ENCODE measurements at regions not wholly inside any gene's neighbourhood (a gene's known extent, or its start where the extent isn't known, plus 50 kb on each side); places are given as distances from the start of the nearest gene placed in this dataset.

DNA sequence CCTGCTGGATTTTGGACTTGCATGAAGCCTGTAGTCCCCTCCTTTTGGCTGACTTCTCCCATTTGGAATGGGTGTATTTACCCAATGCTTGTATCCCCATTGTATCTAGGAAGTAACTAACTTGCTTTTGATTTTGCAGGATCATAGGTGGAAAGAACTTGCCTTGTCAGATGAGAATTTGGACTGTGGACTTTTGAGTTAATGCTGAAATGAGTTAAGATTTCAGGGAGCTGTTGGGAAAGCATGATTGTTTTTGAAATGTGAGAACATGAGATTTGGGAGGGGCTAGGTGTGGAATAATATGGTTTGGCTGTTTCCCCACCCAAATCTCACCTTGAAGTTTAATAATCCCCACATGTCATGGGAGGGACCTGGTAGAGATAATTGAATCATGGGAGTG, 189.6 kb upstream of the CDKN2B start:
- TF ChIP-seq, protein P1, sequence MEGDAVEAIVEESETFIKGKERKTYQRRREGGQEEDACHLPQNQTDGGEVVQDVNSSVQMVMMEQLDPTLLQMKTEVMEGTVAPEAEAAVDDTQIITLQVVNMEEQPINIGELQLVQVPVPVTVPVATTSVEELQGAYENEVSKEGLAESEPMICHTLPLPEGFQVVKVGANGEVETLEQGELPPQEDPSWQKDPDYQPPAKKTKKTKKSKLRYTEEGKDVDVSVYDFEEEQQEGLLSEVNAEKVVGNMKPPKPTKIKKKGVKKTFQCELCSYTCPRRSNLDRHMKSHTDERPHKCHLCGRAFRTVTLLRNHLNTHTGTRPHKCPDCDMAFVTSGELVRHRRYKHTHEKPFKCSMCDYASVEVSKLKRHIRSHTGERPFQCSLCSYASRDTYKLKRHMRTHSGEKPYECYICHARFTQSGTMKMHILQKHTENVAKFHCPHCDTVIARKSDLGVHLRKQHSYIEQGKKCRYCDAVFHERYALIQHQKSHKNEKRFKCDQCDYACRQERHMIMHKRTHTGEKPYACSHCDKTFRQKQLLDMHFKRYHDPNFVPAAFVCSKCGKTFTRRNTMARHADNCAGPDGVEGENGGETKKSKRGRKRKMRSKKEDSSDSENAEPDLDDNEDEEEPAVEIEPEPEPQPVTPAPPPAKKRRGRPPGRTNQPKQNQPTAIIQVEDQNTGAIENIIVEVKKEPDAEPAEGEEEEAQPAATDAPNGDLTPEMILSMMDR (IDR thresholded peaks at IDR 0.05), result no peak
- ATAC-seq (ENCODE audit: low FRiP score), result no peak

GRCh38 chr9:22201256-22201655, 192.2 kb upstream of the CDKN2B start:
- no peak for ATAC-seq (ENCODE audit: low FRiP score)
- DNase-seq (ENCODE audit: low spot score), result no peak
- TF ChIP-seq, protein P1 (IDR thresholded peaks at IDR 0.05), result no peak

More for the DNA sequence above, 189.6 kb upstream of the CDKN2B start:
- DNase-seq (ENCODE audit: low spot score), result no peak

DNA sequence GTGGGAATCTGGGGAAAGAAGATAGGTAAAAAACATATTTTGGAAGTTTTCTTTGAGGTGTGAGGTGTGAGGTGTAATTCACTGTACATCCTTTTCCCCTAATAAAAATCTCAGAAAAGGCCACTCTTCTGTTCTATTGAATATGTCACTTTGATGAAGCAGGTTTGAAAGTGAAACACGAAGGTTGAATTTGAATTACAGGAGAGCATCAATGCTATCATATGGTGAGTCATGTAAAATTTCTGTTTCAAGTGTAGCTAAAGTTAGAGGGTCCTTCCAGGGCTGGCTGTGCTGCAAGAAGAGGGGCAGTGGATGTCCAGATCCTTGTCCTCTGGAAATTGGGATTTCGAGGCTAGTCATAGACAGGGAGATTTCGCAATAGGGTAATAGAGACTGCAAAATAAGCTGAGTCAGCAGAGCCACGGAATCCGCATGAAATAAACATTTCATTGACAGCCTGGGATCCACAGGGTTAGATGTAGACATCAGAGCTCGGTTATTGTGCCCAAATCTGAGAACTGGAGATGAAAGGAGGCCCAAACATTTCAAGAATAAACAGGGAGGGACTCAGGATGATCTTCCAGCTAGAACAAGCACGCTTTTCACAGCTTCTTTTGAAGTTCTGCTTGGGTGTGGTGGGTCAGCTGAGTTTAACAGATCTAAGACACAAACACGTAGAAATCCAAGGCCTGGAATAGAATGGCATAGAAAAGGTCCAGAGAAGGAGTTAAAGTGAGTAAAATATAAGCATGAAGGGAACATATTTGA, 194.4 kb upstream of the CDKN2B start:
- ATAC-seq (ENCODE audit: low FRiP score) (no peak), DNase-seq (ENCODE audit: low spot score) (no peak)
- TF ChIP-seq, protein P1 (IDR thresholded peaks at IDR 0.05), result no peak

GRCh38 chr9:22204240-22204639, 195.1 kb upstream of the CDKN2B start:
- ATAC-seq (ENCODE audit: low FRiP score) (no peak), DNase-seq (ENCODE audit: low spot score) (no peak)
- TF ChIP-seq, protein P1 (IDR thresholded peaks at IDR 0.05), result no peak

DNA sequence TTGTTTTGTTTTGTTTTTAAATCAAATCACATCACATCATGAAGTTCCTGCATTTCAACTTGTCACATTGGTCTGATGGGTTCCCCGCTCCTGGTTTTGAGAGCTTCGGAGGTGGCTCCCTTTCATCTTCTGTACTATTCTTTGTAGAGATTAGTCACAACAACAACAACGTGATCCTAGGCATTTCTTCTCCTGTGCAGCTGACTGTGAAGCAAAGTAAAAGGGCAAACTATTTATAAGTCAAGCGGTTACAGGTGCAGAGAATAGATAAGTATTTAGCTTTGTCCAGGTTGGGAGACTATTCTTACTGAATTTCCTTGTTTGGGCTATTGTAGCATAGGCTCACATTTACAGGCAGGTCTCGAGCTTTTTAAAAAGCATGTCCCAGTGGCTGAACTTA, 197.7 kb upstream of the CDKN2B start:
- DNase-seq (ENCODE audit: low spot score), result no peak
- TF ChIP-seq, protein P1 (IDR thresholded peaks at IDR 0.05), result no peak
- ATAC-seq (ENCODE audit: low FRiP score), result no peak

GRCh38 chr9:22208846-22209585, 199.9 kb upstream of the CDKN2B start:
- TF ChIP-seq, protein P1 (IDR thresholded peaks at IDR 0.05), result no peak
- ATAC-seq (ENCODE audit: low FRiP score), result no peak
- DNase-seq (ENCODE audit: low spot score), result no peak

Data from omental fat pad (tissue), 3 donors.